GM12872 (cell line): ENCODE measurements at regions not wholly inside any gene's neighbourhood (a gene's known extent, or its start where the extent isn't known, plus 50 kb on each side); places are given as distances from the start of the nearest gene placed in this dataset.

Source experiments
- TF ChIP-seq, protein P1 (sequence below): IDR thresholded peaks from 3 replicates; pipeline ENCODE4 v1.5.1; 2011; ENCODE audit warnings: low read depth, mild to moderate bottlenecking, low read length, moderate library complexity; ENCODE audit not compliant: insufficient read depth

DNA sequence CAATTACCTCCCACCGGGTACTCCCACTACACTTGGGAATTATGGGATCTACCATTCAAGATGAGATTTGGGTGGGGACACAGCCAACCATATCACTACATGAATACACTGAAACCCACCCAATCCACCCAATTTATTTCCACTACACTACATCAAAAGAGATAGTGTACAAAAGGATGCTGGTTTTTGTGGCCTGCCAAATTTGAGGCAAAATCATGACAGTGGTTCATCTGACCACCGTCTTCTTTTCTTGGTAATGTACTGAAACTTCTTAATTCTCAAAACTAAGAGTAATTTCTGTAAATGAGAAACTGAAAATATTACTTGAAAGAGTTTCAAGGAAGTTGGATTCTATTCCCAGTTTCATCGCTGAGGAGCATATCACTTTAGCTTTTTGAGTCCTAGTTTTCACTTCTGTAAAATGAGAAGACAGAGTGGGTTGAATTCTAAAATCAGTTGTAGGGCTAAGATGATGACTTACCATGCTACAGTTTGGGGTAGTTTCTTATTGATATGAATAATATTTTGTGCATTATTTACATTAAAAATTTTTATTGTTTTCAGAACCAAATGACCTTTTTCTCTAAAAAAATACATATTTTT is 360.4 kb upstream of the CNTN6 start:
- TF ChIP-seq, protein P1, sequence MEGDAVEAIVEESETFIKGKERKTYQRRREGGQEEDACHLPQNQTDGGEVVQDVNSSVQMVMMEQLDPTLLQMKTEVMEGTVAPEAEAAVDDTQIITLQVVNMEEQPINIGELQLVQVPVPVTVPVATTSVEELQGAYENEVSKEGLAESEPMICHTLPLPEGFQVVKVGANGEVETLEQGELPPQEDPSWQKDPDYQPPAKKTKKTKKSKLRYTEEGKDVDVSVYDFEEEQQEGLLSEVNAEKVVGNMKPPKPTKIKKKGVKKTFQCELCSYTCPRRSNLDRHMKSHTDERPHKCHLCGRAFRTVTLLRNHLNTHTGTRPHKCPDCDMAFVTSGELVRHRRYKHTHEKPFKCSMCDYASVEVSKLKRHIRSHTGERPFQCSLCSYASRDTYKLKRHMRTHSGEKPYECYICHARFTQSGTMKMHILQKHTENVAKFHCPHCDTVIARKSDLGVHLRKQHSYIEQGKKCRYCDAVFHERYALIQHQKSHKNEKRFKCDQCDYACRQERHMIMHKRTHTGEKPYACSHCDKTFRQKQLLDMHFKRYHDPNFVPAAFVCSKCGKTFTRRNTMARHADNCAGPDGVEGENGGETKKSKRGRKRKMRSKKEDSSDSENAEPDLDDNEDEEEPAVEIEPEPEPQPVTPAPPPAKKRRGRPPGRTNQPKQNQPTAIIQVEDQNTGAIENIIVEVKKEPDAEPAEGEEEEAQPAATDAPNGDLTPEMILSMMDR: no peak

DNA sequence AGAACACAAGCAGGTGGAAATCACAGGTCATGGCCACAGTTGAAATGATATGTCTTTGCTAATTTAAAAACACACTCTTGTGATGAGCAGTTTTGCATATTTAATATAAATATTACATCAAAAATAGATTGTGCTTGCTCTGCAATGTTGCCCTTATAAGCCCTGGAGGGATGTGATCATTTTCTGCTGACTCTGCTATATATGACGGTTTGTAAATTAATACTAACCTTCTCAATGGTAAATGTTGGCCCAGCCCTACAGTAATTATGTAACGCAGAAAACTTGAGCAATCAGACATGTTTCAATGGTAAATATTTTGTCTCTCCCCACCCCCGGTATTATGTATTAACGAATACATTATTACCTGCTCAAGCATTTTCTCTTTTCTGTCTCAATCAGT is 359.5 kb upstream of the CNTN6 start:
- TF ChIP-seq, protein P1: no peak

DNA sequence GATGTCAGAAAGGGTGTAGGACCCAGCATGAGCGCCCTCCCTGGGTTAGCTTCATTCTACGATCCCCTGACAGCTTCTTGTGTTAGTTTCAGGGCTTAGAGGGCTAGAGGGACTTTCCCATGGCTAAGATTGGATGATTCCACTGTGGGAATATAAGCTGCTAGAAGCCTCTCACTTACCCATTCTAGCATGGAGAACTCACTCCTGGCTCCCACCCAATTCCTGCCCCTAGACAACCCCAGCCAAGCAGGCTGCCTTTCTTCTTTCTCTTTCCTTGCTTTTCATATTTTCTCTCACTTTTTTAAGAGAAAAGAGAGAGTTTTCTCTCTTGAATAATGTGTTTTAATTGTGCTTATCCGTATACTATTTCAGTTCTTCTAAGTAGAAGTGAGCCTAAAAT is 335.1 kb upstream of the CNTN6 start:
- TF ChIP-seq, protein P1: no peak

DNA sequence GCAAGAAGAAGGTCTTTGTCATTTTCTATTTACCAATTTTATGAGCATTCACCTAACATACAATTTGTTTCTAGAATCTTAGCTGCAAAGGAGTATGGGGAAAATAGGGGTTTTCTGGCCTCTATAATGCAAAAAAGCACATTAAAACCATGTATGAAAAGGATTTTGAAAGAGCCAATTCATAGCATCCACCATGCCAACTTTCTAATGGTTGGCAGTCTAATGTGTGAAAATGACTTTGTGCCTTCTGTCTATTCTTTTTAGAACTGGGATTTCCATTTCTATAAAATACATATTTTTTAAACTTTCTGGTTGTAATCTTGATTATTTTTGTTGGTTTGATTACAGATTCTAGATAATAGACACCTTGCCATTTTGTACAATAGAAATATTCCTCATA is 333.7 kb upstream of the CNTN6 start:
- TF ChIP-seq, protein P1: no peak

DNA sequence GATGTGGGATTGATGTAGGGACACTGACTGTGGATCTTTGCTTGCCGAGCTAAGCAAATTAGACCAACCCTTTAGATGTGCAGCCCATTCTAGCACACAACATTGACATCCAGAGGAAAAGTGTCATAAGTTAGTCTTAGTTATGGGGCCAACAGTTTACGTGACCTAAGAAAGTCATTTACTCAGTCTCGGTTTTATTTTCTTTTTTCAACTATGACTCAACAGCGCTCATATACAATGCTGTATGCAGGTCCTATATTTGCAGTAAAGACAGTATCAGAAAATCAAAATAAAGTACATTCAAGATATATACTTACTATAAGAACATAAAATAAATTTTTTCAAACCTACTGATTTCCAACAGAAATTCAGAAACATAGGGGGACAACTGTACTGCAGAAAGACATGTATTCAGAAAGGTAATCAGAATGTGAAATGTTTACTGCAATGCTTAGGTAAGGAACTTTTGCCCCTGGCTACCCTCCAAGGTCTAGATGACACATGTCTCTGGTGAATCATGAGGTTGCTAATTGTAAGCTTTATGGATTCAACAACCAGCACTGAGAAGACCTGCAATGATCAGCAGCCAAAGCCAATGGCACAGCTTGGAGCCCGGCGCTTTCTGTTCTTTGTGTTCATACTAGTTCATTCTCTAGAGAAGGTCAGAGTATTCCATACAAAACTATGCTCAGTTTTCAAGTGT is 317.5 kb upstream of the CNTN6 start:
- TF ChIP-seq, protein P1: no peak

DNA sequence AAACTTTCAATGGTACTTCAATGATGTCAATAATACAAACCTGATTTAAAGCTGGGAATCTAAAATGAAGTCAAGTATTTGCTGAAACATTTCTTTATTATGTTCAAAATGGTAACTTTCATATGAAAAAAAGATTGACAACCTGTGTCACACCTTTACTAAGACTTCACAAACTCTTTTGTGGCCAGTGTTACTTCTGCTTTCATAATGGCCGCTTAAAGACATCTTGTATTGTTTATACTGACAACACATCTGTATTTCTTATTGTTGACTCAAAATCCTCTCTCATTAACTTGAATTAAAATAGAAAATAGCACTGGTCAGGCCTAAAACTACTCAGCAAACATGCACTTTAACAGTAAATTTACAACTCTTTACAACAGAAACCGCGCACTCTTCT is 312.3 kb upstream of the CNTN6 start:
- TF ChIP-seq, protein P1: no peak

DNA sequence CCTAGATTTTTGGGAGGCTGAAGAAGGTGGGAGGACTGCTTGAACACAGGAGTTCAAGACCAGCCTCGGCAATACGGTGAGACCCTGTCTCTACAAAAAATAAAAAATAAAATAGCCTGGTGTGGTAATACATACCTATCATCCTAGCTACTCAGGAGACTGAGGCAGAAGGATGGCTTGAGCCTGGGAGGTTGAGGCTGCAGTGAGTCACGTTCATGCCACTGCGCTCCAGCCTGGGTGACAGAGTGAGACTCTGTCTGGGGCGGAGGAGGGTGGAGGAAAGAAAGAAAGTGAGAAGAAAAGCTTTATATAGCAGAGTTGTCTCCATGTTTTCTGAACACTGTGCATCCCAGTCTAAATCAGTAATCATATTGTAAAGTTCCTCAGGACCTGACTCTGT is 301.4 kb upstream of the CNTN6 start:
- TF ChIP-seq, protein P1: no peak
